HEK293 (cell line): ENCODE measurements at regions not wholly inside any gene's neighbourhood (a gene's known extent, or its start where the extent isn't known, plus 50 kb on each side); places are given as distances from the start of the nearest gene placed in this dataset.
A peak's percentile ranks its signal among the peaks of the same experiment; 100 is the strongest.

Experiments used
- CTCF ChIA-PET: fragments of 350-600 bp; formaldehyde crosslinking; extraction: SDS; loops from one replicate; lab custom pipeline; 2021; ENCODE audit warnings: antibody characterized with exemption; lab: Yijun Ruan, JAX
- POLR2A ChIA-PET: fragments of 300-600 bp; formaldehyde crosslinking; extraction: SDS; loops from one replicate; lab custom pipeline; 2020; ENCODE audit warnings: antibody characterized with exemption, inconsistent platforms; lab: Yijun Ruan, JAX
- H3K27ac ChIP-seq: fragments of 200-500 bp; sonication (Bioruptor generic); 2 replicates; pipeline ENCODE4 v1.5.1; 2014; ENCODE audit warnings: low read depth, low read length, control low read depth, inconsistent platforms; ENCODE audit errors: extremely low read depth
- H3K36me3 ChIP-seq, 2 experiments: fragments of 200-500 bp in 1 of 2; sonication (Bioruptor generic) in 1 of 2; 1 replicate in 1 of 2; 2 replicates in 1 of 2; pipeline ENCODE4 v1.5.1; 2014 to 2017; ENCODE audit warnings: inconsistent platforms in 2 of 2, low read length in 2 of 2; ENCODE audit not compliant: control insufficient read depth in 2 of 2, insufficient read depth in 1 of 2
- H3K4me1 ChIP-seq: fragments of 200-500 bp; sonication (Bioruptor generic); 2 replicates; pipeline ENCODE4 v1.5.1; 2014; ENCODE audit warnings: mild to moderate bottlenecking, low read length, inconsistent platforms; ENCODE audit not compliant: control insufficient read depth, insufficient read depth
- H3K4me3 ChIP-seq: 2 replicates; pipeline ENCODE4 v1.5.1; 2011; ENCODE audit warnings: low read depth, mild to moderate bottlenecking, control low read depth, low read length, moderate library complexity
- H3K9me3 ChIP-seq: fragments of 200-500 bp; sonication (Bioruptor generic); 2 replicates; pipeline ENCODE4 v1.5.1; 2014; ENCODE audit warnings: low read depth, low read length, inconsistent platforms; ENCODE audit not compliant: control insufficient read depth, insufficient read depth
- GFI1B ChIP-seq: fragments of 450-650 bp; formaldehyde crosslinking; IDR thresholded peaks from 2 replicates; pipeline ENCODE4 v1.5.1; 2016; ENCODE audit warnings: missing biosample characterization, missing genetic modification characterization
- GLIS1 ChIP-seq: fragments of 450-650 bp; formaldehyde crosslinking; IDR thresholded peaks from 2 replicates; pipeline ENCODE4 v1.5.1; 2016; ENCODE audit warnings: missing biosample characterization, missing genetic modification characterization
- SALL2 ChIP-seq: fragments of 450-650 bp; formaldehyde crosslinking; IDR thresholded peaks from 2 replicates; pipeline ENCODE4 v1.5.0; 2017; ENCODE audit warnings: missing biosample characterization, mild to moderate bottlenecking, missing genetic modification characterization, borderline replicate concordance
- SETDB1 ChIP-seq: IDR thresholded peaks from one replicate; pipeline ENCODE4 v1.6.1; 2017; ENCODE audit warnings: mild to moderate bottlenecking, low read length, moderate library complexity, mixed read lengths; ENCODE audit not compliant: insufficient read length
- ZNF184 ChIP-seq: fragments of 450-650 bp; IDR thresholded peaks from 2 replicates; pipeline ENCODE4 v1.5.1; 2018; ENCODE audit warnings: missing biosample characterization, mild to moderate bottlenecking, missing genetic modification characterization
- ZNF202 ChIP-seq: fragments of 450-650 bp; formaldehyde crosslinking; IDR thresholded peaks from 2 replicates; pipeline ENCODE4 v1.5.1; 2016; ENCODE audit warnings: missing biosample characterization, missing genetic modification characterization, borderline replicate concordance
- ZNF214 ChIP-seq: fragments of 450-650 bp; formaldehyde crosslinking; IDR thresholded peaks from 2 replicates; pipeline ENCODE4 v1.5.1; 2017; ENCODE audit warnings: missing biosample characterization, mild to moderate bottlenecking, missing genetic modification characterization, borderline replicate concordance
- ZNF239 ChIP-seq: fragments of 450-650 bp; formaldehyde crosslinking; IDR thresholded peaks from 2 replicates; pipeline ENCODE4 v1.5.1; 2016; ENCODE audit warnings: missing biosample characterization, missing genetic modification characterization
- ZNF354C ChIP-seq: fragments of 450-650 bp; formaldehyde crosslinking; IDR thresholded peaks from 2 replicates; pipeline ENCODE4 v1.5.1; 2016; ENCODE audit warnings: missing biosample characterization, missing genetic modification characterization, low read depth, borderline replicate concordance
- ZNF510 ChIP-seq: fragments of 450-650 bp; formaldehyde crosslinking; IDR thresholded peaks from 2 replicates; pipeline ENCODE4 v1.5.1; 2018; ENCODE audit warnings: mild to moderate bottlenecking, missing genetic modification characterization, missing biosample characterization; ENCODE audit not compliant: insufficient replicate concordance
- ZNF529 ChIP-seq: fragments of 450-650 bp; formaldehyde crosslinking; IDR thresholded peaks from 2 replicates; pipeline ENCODE4 v1.5.1; 2017; ENCODE audit warnings: missing genetic modification characterization, missing biosample characterization; ENCODE audit not compliant: insufficient replicate concordance
- ZNF600 ChIP-seq: fragments of 450-650 bp; formaldehyde crosslinking; IDR thresholded peaks from 2 replicates; pipeline ENCODE4 v1.5.1; 2016; ENCODE audit warnings: missing biosample characterization, missing genetic modification characterization
- ZNF837 ChIP-seq: fragments of 450-650 bp; formaldehyde crosslinking; IDR thresholded peaks from 2 replicates; pipeline ENCODE4 v1.5.1; 2016; ENCODE audit warnings: missing biosample characterization, missing genetic modification characterization
- TF ChIP-seq, protein P1 (sequence below): sonication (generic); formaldehyde crosslinking; IDR thresholded peaks from 2 replicates; pipeline ENCODE4 v1.8.1; 2022; ENCODE audit warnings: mild to moderate bottlenecking, moderate library complexity, missing genetic modification reagents
- TF ChIP-seq, protein P2 (sequence below): fragments of 450-650 bp; formaldehyde crosslinking; IDR thresholded peaks from 2 replicates; pipeline ENCODE4 v1.5.1; 2016; ENCODE audit warnings: missing biosample characterization, missing genetic modification characterization
- TF ChIP-seq, protein P3 (sequence below): fragments of 450-650 bp; formaldehyde crosslinking; IDR thresholded peaks from 2 replicates; pipeline ENCODE4 v1.5.1; 2016; ENCODE audit warnings: missing biosample characterization, missing genetic modification characterization, borderline replicate concordance
- TF ChIP-seq, protein P4 (sequence below): fragments of 450-650 bp; formaldehyde crosslinking; IDR thresholded peaks from 2 replicates; pipeline ENCODE4 v1.5.1; 2017; ENCODE audit warnings: missing biosample characterization, missing genetic modification characterization
- TF ChIP-seq, protein P5 (sequence below): fragments of 450-650 bp; formaldehyde crosslinking; IDR thresholded peaks from 2 replicates; pipeline ENCODE4 v1.5.1; 2016; ENCODE audit warnings: missing biosample characterization, missing genetic modification characterization

DNA sequence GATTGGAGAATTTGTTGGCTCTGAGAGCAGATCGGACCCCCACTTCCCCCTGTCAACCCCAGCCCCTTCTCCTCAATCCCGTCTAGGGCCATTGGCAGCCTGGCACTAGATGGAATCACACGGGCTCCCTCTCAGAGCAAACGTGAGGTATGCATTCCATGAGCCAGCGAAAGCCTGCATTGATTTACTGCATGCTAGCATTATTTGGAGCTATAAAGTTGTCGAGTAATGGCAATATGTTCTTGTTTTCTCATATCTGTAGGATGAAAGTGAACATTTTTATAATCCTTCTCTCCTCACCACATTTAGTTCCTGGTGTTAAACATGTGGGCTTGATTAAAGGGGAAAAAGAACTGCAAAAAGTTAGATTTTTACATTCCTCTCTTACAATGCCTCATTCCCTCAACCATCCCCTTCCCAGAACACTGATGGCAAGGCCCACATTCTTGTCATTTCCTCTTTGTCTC is 159.2 kb downstream of the SPRY1 start:
- CTCF ChIA-PET: interaction anchor here (2.1 kb wide), 1 partner anchor 9 kb away, joined by 8 read pairs; no protein-coding TSS in a partner anchor

DNA sequence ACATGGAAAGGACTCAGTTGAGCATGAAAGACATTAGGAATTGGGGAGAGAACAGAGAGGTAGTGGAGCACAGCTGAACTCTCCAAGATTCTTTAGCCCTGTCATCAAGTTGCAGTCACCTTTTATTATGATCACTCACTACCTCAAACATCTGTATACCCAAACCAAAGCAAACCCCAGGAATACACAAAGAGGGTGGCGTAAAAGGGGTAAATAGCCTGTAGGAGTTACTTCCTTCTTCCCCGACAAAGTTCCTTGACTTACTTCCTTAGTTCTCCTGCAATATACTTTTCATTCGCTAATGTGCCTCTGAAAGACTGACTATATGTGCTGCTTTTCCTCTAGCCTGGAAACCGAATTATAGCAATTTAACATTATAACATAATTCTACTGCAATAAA is 159.9 kb downstream of the SPRY1 start:
- H3K9me3 ChIP-seq: no peaks in the 10 kb centered on the region
- H3K27ac ChIP-seq: no peak overlapping the region
- ChIA-PET CTCF (no interaction called here), POLR2A (no interaction called here)
- H3K36me3 ChIP-seq: no peaks in the 10 kb centered on the region
- no peak for TF ChIP-seq ZNF202 (tag by site-specific recombination)
- no peak for TF ChIP-seq ZNF600
- TF ChIP-seq ZNF510: no peak
- no peak for TF ChIP-seq GLIS1 (tag by site-specific recombination)
- TF ChIP-seq, protein P1, sequence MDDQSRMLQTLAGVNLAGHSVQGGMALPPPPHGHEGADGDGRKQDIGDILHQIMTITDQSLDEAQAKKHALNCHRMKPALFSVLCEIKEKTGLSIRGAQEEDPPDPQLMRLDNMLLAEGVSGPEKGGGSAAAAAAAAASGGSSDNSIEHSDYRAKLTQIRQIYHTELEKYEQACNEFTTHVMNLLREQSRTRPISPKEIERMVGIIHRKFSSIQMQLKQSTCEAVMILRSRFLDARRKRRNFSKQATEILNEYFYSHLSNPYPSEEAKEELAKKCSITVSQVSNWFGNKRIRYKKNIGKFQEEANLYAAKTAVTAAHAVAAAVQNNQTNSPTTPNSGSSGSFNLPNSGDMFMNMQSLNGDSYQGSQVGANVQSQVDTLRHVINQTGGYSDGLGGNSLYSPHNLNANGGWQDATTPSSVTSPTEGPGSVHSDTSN (CRISPR knock-in tag): no peak
- TF ChIP-seq ZNF214 (tag by site-specific recombination): no peak
- TF ChIP-seq ZNF184 (tag by site-specific recombination): no peak
- TF ChIP-seq, protein P2, sequence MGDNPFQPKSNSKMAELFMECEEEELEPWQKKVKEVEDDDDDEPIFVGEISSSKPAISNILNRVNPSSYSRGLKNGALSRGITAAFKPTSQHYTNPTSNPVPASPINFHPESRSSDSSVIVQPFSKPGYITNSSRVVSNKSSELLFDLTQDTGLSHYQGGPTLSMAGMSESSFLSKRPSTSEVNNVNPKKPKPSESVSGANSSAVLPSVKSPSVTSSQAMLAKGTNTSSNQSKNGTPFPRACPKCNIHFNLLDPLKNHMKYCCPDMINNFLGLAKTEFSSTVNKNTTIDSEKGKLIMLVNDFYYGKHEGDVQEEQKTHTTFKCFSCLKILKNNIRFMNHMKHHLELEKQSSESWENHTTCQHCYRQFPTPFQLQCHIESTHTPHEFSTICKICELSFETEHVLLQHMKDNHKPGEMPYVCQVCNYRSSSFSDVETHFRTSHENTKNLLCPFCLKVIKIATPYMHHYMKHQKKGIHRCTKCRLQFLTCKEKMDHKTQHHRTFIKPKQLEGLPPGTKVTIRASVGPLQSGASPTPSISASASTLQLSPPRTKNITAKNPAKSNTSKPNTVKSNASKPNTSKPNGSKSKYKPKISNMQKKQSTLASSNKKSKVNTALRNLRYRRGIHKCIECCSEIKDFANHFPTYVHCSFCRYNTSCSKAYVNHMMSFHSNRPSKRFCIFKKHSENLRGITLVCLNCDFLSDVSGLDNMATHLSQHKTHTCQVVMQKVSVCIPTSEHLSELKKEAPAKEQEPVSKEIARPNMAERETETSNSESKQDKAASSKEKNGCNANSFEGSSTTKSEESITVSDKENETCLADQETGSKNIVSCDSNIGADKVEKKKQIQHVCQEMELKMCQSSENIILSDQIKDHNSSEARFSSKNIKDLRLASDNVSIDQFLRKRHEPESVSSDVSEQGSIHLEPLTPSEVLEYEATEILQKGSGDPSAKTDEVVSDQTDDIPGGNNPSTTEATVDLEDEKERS: no peak
- TF ChIP-seq, protein P3, sequence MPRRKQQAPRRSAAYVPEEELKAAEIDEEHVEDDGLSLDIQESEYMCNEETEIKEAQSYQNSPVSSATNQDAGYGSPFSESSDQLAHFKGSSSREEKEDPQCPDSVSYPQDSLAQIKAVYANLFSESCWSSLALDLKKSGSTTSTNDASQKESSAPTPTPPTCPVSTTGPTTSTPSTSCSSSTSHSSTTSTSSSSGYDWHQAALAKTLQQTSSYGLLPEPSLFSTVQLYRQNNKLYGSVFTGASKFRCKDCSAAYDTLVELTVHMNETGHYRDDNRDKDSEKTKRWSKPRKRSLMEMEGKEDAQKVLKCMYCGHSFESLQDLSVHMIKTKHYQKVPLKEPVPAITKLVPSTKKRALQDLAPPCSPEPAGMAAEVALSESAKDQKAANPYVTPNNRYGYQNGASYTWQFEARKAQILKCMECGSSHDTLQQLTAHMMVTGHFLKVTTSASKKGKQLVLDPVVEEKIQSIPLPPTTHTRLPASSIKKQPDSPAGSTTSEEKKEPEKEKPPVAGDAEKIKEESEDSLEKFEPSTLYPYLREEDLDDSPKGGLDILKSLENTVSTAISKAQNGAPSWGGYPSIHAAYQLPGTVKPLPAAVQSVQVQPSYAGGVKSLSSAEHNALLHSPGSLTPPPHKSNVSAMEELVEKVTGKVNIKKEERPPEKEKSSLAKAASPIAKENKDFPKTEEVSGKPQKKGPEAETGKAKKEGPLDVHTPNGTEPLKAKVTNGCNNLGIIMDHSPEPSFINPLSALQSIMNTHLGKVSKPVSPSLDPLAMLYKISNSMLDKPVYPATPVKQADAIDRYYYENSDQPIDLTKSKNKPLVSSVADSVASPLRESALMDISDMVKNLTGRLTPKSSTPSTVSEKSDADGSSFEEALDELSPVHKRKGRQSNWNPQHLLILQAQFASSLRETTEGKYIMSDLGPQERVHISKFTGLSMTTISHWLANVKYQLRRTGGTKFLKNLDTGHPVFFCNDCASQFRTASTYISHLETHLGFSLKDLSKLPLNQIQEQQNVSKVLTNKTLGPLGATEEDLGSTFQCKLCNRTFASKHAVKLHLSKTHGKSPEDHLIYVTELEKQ (tag by site-specific recombination): no peak
- TF ChIP-seq ZNF529 (tag by site-specific recombination): no peak
- TF ChIP-seq ZNF837 (tag by site-specific recombination): no peak
- TF ChIP-seq, protein P4, sequence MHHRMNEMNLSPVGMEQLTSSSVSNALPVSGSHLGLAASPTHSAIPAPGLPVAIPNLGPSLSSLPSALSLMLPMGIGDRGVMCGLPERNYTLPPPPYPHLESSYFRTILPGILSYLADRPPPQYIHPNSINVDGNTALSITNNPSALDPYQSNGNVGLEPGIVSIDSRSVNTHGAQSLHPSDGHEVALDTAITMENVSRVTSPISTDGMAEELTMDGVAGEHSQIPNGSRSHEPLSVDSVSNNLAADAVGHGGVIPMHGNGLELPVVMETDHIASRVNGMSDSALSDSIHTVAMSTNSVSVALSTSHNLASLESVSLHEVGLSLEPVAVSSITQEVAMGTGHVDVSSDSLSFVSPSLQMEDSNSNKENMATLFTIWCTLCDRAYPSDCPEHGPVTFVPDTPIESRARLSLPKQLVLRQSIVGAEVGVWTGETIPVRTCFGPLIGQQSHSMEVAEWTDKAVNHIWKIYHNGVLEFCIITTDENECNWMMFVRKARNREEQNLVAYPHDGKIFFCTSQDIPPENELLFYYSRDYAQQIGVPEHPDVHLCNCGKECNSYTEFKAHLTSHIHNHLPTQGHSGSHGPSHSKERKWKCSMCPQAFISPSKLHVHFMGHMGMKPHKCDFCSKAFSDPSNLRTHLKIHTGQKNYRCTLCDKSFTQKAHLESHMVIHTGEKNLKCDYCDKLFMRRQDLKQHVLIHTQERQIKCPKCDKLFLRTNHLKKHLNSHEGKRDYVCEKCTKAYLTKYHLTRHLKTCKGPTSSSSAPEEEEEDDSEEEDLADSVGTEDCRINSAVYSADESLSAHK (tag by site-specific recombination): no peak
- TF ChIP-seq, protein P5, sequence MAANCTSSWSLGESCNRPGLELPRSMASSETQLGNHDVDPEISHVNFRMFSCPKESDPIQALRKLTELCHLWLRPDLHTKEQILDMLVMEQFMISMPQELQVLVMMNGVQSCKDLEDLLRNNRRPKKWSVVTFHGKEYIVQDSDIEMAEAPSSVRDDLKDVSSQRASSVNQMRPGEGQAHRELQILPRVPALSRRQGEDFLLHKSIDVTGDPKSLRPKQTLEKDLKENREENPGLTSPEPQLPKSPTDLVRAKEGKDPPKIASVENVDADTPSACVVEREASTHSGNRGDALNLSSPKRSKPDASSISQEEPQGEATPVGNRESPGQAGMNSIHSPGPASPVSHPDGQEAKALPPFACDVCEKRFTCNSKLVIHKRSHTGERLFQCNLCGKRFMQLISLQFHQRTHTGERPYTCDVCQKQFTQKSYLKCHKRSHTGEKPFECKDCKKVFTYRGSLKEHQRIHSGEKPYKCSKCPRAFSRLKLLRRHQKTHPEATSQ: no peak
- TF ChIP-seq ZNF239 (tag by site-specific recombination): no peak
- no peak for TF ChIP-seq SETDB1
- H3K4me1 ChIP-seq: peaks cover 10% of the 10 kb centered on the region
- no peak overlapping the region for H3K4me3 ChIP-seq

More for the DNA sequence above, 159.2 kb downstream of the SPRY1 start:
- peak overlapping the region; percentile 67 for H3K27ac ChIP-seq
- H3K36me3 ChIP-seq: no peaks in the 10 kb centered on the region
- no peaks in the 10 kb centered on the region for H3K9me3 ChIP-seq
- no peak overlapping the region for H3K4me3 ChIP-seq
- TF ChIP-seq ZNF354C (tag by site-specific recombination) (no peak), SALL2 (tag by site-specific recombination) (no peak), GFI1B (peak; percentile 3; the same call in 1 of the 2 replicates)
- POLR2A ChIA-PET: interaction anchor here (1.0 kb wide), 1 partner anchor 158 kb away, joined by 3 read pairs; no protein-coding TSS in a partner anchor
- H3K4me1 ChIP-seq: peaks cover 10% of the 10 kb centered on the region
